ENCODE measurements at regions not wholly inside any gene's neighbourhood (a gene's known extent, or its start where the extent isn't known, plus 50 kb on each side); places are given as distances from the start of the nearest gene placed in this dataset.

GRCh38 chr11:95704865-95705264, 84.7 kb downstream of the FAM76B start:
- no peaks in the 10 kb centered on the region for H3K36me3 ChIP-seq
- no peaks in the 10 kb centered on the region for H3K27me3 ChIP-seq
- TF ChIP-seq CTCF (IDR thresholded peaks at IDR 0.05): no peak
- H3K27ac ChIP-seq: no peak overlapping the region
- peaks cover 0 to 6% of the 10 kb centered on the region in 2 experiments for H3K4me1 ChIP-seq (ENCODE audit: control insufficient read depth in 1 of 2, insufficient read depth in 1 of 2, low read depth in 1 of 2, low read length in 1 of 2)
- H3K4me3 ChIP-seq (ENCODE audit: low read depth in 1 of 2, low read length in 1 of 2): no peak overlapping the region
- no peaks in the 10 kb centered on the region for H3K9me3 ChIP-seq

DNA sequence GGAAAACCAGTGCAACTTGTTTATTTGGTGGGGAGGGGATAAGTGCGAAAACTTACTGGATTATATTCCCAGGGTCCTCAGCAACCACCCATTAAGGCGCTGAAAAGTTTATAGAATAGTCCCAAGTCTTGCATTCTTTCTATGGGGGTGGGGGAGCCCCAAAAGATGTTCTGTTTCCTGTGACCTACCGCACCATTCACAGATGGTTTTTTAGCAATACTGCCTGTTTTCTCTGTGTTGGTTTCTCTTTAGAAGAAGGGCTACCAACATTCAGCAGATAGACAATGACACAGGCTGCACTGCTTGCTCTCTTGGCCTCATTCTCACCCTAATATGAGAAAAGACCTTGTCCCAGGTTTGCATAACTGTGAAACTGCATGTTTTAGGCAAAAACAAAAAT, 86.5 kb downstream of the FAM76B start:
- H3K27ac ChIP-seq: no peak overlapping the region
- no peaks in the 10 kb centered on the region for H3K27me3 ChIP-seq
- H3K4me3 ChIP-seq (ENCODE audit: low read depth in 1 of 2, low read length in 1 of 2): no peak overlapping the region
- TF ChIP-seq CTCF (IDR thresholded peaks at IDR 0.05): no peak
- peaks cover 14 to 19% of the 10 kb centered on the region in 2 experiments for H3K4me1 ChIP-seq (ENCODE audit: control insufficient read depth in 1 of 2, insufficient read depth in 1 of 2, low read depth in 1 of 2, low read length in 1 of 2)
- no peaks in the 10 kb centered on the region for H3K36me3 ChIP-seq
- no peaks in the 10 kb centered on the region for H3K9me3 ChIP-seq

DNA sequence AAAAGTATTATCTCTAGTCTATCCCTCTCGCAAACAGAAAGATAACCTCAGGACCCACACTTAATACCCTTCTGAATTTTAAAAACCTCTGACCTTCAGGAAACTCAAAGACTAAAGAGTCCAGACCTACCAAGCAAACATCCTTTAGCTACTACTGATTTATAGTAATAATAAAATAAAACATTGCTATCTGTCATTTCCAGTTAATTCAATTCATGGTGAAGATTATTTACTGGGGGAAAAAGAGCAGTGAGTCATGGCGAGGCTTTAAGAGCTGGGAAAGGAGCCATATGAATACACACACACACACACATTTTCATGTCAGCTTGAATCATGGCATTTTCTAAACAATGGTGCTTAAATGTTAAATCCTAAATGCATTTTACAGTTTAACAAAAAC, 87.1 kb downstream of the FAM76B start:
- H3K36me3 ChIP-seq: no peaks in the 10 kb centered on the region
- TF ChIP-seq CTCF (IDR thresholded peaks at IDR 0.05): no peak
- no peaks in the 10 kb centered on the region for H3K9me3 ChIP-seq
- H3K27ac ChIP-seq: no peak overlapping the region
- no peaks in the 10 kb centered on the region for H3K27me3 ChIP-seq
- H3K4me1 ChIP-seq (ENCODE audit: control insufficient read depth in 1 of 2, insufficient read depth in 1 of 2, low read depth in 1 of 2, low read length in 1 of 2): peaks cover 16 to 25% of the 10 kb centered on the region in 2 experiments
- no peak overlapping the region for H3K4me3 ChIP-seq (ENCODE audit: low read depth in 1 of 2, low read length in 1 of 2)

DNA sequence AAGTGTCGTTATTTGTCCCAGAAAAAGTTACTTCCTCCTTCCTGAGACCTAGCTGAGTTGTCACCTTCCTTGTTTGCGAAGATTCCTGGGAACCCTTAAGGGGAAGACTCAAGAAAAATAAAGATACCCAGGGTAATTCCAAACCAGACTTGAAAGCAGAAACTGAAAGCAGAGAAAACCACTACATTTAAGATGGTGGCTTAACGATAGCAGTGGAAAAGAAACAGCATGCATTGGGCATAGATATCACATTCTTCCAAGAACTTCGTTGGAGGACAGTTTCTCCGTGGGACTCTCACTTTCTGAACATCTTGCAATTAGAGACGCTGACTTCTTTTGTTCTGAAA, 89.1 kb downstream of the FAM76B start:
- Histone ChIP-seq H3K27me3 (no peaks in the 10 kb centered on the region), H3K27ac (no peak overlapping the region), H3K4me3 (ENCODE audit: low read depth in 1 of 2, low read length in 1 of 2) (no peak overlapping the region), H3K36me3 (no peaks in the 10 kb centered on the region), H3K9me3 (no peaks in the 10 kb centered on the region), H3K4me1 (ENCODE audit: control insufficient read depth in 1 of 2, insufficient read depth in 1 of 2, low read depth in 1 of 2, low read length in 1 of 2) (peaks cover 16 to 23% of the 10 kb centered on the region in 2 experiments)
- TF ChIP-seq CTCF (IDR thresholded peaks at IDR 0.05): no peak

GRCh38 chr11:95699631-95700470, 89.7 kb downstream of the FAM76B start:
- Histone ChIP-seq H3K27ac (no peak overlapping the region), H3K4me1 (ENCODE audit: control insufficient read depth in 1 of 2, insufficient read depth in 1 of 2, low read depth in 1 of 2, low read length in 1 of 2) (peaks cover 16 to 19% of the 10 kb centered on the region in 2 experiments), H3K9me3 (no peaks in the 10 kb centered on the region), H3K4me3 (ENCODE audit: low read depth in 1 of 2, low read length in 1 of 2) (no peak overlapping the region), H3K27me3 (no peaks in the 10 kb centered on the region), H3K36me3 (no peaks in the 10 kb centered on the region)
- no peak for TF ChIP-seq CTCF (IDR thresholded peaks at IDR 0.05)
